Eye (tissue), 1 donor: ENCODE measurements at regions not wholly inside any gene's neighbourhood (a gene's known extent, or its start where the extent isn't known, plus 50 kb on each side); places are given as distances from the start of the nearest gene placed in this dataset.
A peak's percentile ranks its signal among the peaks of the same experiment; 100 is the strongest.

Experiments used
- DNase-seq: peaks from one replicate; pipeline ENCODE4 v3.0.0-alpha.2; 2015

DNA sequence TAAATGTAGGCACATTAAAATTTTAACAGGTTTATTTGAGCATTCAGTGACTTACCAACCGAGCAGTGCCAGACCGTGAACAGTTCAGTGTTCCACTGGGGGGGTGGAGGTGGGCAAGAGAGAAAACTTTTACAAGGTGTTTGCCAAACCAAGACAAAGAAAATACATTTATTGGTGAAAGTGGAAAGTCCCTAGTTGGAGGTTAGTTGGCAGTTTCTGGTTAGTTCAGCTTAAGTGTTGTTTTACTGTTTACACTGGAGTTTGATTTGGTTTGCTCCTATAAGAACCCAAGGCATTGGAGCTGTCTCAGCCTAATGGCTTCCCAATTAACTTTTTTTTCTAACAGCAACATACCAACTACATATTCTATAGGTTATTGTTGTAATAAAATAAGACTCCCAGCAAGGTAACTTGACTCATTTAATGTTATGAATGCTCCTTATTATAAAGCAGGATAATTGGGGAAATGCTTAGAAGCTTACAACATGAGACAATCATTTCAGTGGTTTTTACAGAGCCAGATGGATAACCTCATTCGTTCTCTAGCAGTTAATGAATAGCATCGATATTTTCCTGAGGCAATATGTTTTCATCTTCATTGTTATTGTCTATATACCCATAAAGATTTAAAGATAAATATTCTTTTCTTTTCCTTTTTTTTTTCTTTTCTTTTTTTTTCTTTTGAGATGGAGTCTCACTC, 115.8 kb downstream of the ETNK1 start:
- no peak for DNase-seq

DNA sequence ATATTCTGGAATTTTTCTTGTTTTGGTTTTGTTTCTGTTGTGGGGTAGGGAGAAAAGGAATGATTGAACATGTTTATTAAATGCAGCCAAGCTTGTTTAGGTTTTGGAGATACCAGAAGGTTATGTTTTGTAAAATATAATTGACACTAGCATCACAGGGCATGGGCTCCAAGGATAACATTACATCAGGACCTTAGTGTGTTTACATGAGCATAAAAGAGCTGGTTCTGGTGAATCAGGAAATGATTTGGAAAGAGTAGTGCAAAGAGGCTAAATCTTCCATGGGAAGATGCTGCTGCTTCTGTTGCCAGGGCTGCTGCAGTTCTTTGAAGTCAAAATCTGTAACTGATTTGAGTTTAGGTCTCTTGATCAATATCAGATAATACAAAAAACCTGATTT, 118.7 kb downstream of the ETNK1 start:
- DNase-seq = no peak

DNA sequence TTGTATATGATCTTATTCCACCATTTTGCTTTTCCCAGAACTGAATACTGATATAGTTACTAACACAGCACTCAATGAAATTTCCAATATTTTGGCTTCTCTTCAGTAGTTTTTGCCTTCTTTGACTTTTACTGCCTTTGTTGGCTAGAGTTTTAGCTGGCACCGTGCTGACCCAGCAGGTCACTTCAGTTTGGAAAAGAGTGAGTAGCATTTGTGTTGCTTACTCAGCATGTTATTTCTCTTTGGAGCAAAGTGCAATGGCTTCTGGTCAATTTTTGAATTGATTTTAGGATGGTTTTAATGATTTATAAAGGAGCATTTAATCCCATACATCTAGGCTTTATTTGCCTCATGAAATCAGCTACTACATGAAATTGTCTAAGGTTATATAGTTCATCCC, 119.2 kb downstream of the ETNK1 start:
- DNase-seq = no peak

DNA sequence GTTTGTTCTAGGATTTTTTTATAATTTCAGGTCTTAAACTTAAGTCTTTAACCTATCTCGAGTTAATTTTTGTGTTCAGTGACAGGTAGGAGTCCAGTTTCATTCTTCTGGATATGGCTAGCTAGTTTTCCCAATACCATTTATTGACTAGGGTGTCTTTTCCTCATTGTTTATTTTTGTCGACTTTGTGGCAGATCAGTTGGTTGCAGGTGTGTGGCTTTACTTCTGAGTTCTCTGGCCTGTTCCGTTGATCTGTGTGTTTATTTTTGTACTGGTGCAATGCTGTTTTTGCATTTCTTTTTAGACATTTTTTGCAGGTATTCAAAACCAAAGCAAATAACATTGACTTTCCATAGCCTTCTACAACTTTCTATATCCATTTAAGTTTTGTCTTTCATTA, 121.7 kb downstream of the ETNK1 start:
- DNase-seq = no peak

DNA sequence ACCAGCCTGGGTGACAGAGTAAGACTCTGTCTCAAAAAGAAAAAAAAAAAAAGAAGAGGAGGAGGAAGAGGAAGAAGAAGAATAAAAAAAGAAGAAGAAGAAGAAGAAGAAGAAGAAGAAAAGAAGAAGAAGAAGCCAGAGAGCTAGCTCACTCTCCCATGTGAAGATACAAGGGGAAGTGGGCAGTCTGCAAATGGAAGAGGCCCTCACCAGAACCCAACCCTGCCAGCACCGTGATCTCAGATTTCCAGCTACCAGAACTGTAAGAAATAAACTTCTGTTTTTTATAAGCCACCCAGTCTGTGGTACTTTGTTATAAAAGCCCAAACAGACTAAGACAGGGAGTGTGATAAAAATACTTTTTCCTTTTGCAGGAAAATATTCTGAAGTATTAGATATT, 130.7 kb downstream of the ETNK1 start:
- no peak for DNase-seq

DNA sequence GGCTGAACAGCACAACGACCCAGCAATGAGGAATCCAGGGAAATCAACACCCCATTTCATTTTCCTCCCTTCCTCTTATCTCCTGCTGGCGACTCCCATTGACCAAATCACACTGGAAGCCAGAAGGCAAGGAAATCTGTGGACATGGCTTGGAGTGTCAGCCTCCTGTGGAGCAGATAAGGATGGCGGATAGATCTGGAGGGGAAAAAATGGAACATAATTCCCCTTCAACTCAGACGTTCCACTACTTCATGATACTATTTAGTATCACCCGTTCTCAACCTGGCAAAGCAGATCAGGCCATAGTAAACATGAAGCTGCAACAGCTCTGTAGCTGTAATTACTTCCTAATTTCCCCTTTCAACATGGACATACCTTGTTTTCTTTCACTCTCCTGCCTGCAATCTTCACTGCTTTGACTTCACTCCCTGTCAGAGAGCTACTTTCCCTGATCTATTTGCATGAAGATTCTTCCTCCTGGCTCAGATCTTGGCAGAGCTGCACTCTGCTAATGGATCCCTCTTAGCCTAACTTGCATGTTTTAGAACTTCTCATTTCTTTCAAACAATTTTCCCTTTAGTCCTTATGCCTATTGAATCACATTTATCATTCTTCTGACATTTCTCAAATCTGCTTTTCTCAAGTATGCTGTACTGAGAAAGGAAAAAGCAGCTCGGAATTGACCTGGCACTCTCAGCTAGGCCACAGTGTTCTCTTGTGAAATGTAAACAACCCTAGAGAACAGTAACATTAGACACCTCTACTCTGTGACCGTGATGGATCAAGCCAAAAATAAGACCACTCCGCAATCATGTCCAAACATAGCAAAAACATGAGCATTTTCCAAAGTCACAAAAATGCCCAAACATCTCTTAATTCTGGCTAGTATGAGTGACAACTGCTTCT, 135.1 kb downstream of the ETNK1 start:
- DNase-seq = no peak

DNA sequence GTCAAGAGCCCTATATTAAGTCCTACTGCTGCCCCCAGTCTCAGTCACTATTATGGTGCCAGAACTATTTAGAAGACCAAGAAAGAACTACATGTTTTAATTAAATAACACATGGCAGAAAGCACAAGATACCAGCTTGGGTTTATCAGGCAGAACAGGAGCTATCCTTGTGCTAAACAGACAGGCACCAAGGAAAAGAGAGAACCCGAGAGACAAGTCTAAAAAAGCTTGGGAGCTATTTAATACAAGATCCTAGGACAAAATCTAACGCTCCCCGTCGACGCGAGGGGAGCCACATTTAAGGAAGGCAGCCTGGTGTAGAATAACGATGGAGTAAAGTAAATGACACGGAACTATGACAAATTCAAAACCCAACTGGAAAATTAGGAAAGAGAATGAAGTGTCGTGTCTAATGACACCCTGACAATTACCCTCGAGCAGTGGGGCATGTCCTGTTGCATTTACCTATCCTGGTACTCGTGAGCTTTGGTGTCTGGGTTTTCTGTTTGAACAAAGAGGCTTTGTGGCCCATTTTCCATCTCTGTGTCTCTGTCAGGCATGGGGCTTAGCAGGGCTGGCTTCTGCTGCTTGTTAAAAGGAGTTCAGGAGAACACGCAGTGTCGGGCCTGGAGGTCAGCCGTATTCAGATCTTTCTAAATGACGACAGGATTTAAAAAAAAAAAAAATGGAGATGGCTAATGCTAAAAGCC, 140.6 kb downstream of the ETNK1 start:
- DNase-seq = peak; percentile 38

DNA sequence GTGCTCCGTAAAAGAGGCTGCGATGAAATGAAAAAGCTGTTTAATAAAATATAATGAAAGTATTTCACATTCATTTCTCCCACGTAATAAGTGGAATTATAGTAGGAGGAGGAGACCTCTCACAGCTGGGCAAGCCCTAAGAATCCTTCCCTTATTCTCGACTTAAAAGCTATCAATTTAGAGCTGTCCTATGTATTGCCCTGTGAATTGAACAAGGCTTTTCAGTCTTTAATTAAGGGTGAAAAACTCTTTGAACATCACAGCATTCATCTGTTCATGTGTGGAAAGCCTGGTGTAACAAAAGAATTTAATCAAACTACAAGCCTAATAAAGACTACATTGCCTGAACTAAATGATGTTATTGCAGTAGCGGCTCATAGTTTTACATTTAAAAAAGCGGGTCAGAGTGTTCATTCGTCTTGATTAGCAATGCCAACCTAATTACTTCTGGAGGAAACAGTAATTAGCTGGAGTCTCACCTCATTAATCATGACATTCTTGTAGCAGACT, 142.0 kb downstream of the ETNK1 start:
- no peak for DNase-seq

DNA sequence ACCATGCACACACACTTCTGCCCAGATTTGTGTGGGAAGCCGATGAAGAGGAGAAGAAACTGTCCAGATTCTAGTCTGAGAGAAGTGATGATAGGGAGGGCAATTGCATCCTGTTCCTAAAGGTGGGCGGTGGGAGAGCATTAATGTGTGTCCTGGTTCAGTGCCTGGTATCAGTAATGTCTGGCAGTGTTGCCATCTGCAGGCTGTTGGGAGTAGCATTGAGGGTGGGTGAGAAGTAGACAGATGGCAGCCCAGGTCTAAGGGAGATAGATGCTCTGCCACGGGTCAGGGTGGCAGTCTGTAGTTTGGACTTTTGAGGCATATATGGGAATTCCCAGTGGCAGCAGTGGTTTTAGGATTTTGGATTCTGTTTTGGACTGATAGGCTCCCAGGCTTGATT, 156.4 kb downstream of the ETNK1 start:
- DNase-seq = no peak

DNA sequence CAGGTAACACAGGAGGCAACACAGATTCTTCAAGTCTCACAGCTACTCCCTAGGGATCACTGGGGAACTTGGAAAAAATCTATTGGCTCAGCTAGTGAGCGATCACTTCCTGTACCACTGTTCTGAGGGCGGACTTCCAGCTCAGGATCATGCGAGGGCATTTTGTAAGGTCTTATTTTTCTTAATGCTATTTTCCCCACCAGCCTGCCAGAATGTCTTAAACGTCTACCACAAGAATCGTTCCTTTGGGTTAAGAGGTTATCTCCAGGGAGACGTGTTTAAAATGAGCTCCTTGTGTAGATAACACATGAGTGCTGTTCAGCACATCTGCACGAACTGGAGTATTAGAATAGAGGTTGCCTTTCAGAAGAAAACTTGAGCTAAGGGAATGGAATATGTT, 162.6 kb downstream of the ETNK1 start:
- no peak for DNase-seq

DNA sequence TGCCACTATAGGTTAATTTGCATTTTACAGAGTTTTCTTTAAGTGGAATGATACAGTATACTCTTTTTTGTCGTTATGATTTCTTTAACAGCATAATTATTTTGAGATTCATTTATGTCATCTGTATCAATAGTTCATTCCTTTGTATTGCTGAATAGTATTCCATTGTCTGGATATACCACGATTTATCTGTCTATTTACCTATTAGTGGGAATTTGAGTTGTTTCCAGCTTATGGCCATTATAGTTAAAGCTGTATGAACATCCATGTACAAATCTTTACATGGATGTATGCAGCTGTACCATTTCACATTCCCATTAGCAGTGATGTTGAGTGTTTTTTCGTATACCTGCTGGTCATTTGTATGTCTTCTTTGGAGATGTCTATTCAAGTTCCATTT, 163.9 kb downstream of the ETNK1 start:
- DNase-seq = no peak

DNA sequence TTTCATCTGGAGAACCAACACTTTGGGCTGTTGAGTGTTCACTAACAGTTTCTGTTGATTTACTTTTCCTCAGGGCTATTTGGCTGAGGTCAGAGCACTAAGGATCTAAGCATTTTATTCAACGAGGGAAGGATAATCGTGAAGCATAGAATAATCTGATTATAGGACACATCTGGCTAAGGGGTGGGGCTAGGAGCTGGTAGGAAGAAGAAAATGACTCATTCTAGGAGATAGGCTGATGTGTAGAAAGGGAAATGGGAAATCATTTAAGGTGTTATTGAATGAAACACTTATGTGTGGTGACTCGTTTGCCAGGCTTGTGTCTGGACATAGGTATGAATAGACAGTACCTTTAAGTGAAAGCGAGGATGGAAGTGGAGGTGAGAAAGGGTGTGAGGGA, 167.2 kb downstream of the ETNK1 start:
- no peak for DNase-seq

DNA sequence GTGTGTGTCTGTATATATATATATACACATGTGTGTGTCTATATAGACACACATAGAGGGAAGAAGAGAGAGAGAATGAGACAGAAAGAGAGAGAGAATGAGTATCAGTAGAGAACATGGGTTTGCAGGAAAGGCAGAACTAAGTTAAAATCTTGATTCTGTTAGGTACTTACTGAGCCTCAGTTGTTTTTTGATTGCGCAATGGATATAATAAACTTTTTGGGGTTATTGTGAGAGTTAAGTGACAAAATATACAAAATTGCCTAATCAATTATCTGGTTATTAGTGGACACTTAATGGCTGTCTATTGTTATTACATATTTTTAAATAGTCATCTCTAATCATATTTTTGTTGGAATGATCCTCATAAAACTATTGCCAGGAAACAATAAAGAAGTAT, 169.0 kb downstream of the ETNK1 start:
- no peak for DNase-seq

DNA sequence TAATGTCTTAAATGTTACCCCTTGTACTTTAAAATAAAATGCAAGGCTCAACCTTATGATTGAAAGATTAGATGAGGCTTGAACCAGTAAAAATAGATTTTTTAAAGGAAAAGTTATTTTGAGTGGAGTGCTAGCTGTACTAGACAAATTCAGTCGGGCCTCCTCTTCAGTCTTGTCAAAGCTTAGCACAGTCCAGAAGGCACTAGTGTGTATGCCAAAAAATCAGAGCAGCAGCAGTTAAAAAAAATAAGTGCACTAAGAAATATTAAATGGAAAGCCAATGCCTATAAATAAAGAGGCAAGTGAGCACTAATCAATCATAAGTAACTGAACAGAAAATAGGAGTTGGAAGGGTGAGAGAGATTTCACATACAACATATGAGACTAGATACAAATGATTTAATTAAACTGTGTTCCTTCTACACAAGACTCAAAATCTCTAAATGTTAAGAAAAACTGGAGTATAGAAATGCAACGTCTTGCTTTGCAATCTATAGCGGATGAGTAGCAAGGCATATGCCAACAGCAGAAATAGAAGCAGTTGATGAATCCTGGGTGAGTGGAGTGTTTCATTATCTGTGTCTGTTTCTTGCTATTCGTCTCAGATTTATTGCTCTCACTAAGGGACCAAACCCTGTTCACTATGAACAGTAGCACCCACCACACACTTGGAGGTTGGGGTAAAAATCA, 172.1 kb downstream of the ETNK1 start:
- DNase-seq = no peak

DNA sequence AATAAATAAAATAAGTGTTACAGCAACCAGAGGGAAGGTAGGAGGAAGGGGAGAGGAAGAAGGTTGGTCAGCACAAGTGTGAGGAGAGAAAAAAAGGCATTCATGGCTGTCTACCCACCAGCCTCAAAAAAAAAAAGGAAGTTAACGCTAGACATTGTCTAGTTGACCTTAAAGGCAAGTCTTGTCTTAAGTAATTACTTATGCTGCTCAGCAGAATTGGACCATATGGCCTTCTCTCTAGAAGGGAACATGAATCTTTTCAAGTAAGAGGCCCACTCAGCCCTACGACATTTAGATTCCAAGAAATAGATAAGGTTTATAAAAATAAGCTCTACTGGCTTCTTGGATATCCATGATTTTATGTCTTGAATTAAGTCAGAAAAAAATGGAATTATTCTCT, 172.7 kb downstream of the ETNK1 start:
- DNase-seq = no peak

DNA sequence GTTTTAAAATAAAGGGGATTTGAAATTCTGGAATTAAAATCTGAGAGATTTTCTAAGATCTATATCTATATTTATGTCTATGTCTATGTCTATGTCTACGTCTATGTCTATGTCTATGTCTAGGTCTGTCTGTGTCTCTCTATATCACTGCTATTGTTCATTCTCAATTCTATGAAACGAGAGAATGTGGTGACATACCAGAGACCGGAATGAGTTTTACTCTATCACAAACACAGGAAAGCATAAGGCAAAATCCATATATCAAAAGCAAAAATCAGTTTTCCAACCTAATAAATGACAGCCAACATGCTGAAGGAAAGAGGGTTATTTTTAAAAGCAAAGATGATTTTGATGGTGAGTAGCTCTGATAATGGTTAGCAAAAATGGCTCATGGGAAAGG, 173.1 kb downstream of the ETNK1 start:
- no peak for DNase-seq

DNA sequence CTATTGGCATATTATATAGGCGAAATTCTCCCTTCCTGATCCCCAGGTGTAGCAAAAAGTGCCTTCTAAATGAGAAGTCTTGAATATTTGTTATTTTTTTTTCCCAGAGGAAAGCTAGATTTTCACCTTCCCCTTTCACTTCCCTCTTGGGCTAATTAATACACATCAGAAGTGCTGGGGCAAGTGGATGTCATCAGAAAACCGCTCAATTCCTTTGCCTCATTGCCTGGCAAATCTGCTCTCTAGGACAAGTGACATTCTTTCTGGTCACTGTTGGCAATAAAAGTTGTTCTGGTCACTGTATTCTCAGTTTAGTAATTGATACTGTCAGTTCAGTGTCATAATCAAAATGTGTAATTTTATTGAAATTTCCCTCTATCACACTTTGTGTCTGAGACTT, 174.5 kb downstream of the ETNK1 start:
- DNase-seq = no peak

DNA sequence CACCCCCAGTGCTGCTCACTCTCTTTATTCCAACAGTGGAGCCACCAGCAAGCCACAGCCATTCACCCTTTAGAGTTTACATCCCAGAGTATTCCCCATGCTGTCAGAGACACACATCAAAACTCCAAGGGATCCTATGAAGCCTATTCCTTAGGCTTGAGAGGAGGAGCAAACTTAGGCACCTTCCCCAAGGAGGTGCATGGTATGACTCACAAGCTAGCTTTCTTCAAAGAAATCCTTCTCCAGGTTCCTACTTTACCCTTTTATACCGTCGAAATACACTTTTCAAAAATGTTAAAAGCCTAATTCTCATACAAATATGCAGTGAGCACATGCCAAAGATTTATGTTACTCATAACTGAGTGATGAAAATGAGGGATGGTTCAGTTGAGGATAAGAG, 175.4 kb downstream of the ETNK1 start:
- no peak for DNase-seq

DNA sequence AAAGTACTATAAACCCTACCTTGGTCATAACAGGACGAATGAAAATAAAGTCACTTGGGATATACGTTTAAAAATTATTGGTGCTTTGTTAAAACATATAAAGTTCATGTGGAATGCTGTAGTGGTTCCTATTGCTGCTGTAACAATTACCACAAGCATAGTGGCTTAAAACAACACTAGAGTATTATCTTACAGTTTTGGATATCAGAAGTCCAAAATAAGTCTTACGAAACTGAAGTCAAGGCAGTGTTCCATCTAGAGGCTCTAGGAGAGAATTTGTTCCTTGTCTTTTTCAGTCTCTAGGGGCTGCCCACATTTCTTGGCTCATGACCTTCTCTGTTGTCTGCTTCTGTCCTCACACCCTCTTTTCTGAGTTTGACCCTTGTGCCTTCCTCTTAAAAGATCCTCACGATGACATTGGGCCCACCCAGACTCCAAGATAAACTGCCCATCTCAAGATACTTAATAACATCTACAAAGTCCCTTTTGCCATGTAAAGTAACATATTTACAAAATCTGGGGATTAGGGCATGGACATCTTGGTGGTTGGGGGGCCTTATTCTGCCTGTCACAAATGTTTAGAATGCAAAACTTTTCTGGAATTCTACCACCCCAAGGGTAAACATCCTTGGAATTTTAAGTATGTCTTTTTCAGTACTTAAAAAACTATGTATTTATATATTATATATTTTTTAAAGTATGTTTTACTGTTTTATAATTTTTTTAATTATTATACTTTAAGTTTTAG, 178.1 kb downstream of the ETNK1 start:
- no peak for DNase-seq

DNA sequence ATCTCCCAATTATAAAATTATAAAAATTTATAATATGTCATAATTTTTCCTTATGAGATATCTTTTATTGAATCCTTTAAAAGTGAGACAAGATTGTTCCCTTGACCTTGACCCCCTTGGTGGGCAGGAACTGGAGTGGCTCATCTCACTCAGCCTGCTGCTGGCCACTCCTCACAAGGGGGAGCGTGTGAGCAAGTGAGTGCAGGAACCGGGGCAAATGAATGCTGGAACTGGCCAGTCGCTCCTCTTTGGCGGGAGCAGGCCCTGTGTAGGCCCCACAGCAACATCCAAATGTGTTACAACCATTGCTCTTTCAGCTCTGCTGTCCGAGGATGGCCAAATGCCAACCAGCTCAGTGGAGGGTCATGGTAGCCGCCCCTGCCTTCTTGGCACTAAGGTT, 178.8 kb downstream of the ETNK1 start:
- no peak for DNase-seq

DNA sequence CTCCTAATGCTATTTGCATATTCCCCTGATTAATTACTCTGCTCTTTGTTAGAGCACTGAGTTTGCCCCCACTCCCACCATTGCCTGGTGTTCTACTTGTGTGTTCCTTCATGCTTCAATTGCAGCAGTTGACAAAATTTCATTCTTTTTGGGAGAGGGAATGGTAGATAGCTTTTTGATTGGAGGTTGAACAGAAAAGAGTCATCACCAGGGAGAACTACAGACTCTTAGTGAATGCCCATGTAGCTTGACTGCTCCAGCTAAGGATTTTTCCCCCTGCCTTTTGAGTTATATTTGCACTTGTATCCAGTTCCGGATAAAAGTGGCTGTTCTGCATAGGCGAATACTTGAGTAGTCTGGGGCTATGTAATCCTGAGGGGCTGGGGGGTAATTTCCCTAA, 183.9 kb downstream of the ETNK1 start:
- no peak for DNase-seq

DNA sequence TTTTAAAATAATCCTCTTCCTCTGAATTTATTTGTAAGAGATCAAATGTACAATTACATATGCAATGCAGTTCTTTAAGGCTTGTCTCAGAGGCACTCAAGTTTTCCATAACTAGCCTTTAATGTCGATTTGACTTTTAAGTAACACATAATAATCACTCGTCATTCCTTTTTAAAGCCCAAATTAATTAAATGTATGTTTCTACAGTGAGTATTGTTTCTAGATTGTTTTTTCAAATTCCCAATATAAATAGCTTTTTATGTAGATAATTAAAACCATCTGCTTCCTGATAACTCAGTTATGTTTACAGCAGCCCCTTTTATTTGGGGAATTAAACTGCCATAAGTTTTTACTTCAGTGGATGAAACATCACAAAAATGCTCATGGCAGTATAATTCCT, 185.1 kb downstream of the ETNK1 start:
- DNase-seq = peak; percentile 9
